HS-5 (cell line): ENCODE measurements at regions not wholly inside any gene's neighbourhood (a gene's known extent, or its start where the extent isn't known, plus 50 kb on each side); places are given as distances from the start of the nearest gene placed in this dataset.
A peak's percentile ranks its signal among the peaks of the same experiment; 100 is the strongest.
"Not testable (repeated sequence)": the region's sequence is repeated elsewhere in the genome, so short reads cannot be mapped to it uniquely, and the experiment has no call there.

Experiments
- DNase-seq: peaks from one replicate; pipeline ENCODE4 v3.0.0-alpha.2; 2012; ENCODE audit warnings: low read depth

DNA sequence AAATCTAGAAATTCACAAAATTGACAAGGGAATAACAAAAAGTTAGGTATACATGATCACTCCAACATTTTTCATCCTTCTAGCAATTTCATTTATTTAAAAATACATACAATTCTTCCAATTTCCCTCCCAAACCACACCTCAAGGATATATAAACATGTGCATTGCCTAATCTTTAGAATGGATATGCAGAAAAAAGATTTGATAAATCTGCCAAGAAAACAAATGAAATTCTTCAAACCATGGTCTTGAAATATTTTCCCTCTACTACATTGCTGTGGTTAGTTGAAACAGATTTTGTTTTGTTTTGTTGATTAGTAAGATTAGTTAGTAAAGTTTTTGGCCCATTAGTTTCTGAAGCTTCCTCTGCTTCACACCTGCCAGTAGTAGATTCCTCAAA lies 703.3 kb upstream of the CCDC179 start:
- no peak for DNase-seq

DNA sequence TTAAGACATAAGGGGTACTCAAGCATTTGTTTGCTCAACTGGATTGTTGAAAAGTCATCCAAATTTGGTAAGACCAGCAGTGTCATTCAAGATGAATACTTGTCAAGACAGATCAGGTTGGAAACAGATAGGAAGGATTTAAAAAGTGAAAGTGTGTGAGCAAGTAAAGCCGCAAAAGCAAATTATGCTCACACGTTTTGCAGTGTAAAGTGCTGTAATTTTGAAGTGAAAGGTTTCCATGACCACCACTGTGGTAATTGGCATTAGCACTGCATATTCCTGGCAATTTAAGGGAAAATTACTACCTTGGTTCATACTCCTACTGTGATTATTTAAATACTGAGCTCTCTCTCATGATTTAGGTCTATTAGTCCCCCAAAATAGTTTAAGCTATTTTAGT lies 704.1 kb upstream of the CCDC179 start:
- no peak for DNase-seq

- no peak for DNase-seq
Observed at GRCh38 chr11:23569134-23569533, 708.9 kb upstream of the CCDC179 start.

GRCh38 chr11:23569547-23569946 lies 709.3 kb upstream of the CCDC179 start:
- no peak for DNase-seq

- DNase-seq, result peak; percentile 49
Observed at GRCh38 chr11:23570828-23571227, 710.6 kb upstream of the CCDC179 start.

DNA sequence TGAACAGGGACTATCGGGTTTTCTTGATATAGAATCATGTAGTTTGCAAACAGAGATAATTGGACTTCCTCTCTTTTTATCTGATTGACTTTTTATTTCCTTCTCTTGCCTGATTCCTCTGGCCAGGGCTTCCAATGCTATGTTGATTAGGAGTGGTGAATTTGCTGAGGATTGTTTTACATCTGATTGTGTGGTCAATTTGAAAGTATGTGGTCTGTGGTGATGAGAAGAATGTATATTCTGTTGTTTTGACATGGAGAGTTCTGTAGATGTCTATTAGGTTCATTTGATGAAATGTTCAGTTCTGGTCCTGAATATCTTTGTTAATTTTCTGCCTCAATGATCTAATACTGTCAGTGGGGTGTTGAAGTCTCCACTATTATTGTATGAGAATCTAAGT lies 713.2 kb upstream of the CCDC179 start:
- DNase-seq, result no peak

DNA sequence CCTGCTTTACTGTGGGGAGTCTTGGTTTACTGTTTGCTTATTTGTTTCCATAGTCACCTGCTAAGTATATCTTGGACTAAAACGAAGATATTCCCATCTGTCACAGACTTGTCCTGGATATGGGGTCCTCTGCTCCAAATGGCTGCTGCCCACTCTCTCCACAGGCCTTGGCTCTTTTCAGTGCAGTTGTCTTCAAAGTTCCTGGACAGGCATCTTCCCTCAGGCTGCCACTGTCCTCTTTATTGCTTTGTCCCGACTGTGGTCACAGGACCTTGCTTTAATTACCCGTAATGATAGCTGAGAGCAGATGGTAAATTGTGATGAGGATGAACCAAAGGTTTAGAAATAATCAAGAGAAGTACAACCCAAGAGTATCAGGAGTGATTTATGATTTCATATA lies 713.9 kb upstream of the CCDC179 start:
- no peak for DNase-seq

DNA sequence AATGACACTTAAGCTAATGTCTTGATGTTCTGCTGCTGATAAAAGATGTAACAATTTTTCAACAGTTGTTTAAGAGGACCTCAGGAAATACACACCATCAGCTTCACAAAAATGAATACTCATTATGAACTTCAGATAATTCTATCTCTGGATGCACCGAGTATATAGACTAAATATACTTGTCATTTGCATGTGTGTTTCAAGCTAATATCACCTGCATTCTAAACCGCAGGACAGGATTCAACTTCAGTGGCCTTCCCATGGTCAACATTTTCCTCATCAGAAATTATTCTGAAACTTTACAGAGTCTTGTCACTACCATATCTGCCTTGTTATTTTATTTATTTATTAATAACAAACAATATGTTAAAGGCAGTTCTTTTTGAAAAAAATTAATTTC lies 717.0 kb upstream of the CCDC179 start:
- DNase-seq, result no peak

DNA sequence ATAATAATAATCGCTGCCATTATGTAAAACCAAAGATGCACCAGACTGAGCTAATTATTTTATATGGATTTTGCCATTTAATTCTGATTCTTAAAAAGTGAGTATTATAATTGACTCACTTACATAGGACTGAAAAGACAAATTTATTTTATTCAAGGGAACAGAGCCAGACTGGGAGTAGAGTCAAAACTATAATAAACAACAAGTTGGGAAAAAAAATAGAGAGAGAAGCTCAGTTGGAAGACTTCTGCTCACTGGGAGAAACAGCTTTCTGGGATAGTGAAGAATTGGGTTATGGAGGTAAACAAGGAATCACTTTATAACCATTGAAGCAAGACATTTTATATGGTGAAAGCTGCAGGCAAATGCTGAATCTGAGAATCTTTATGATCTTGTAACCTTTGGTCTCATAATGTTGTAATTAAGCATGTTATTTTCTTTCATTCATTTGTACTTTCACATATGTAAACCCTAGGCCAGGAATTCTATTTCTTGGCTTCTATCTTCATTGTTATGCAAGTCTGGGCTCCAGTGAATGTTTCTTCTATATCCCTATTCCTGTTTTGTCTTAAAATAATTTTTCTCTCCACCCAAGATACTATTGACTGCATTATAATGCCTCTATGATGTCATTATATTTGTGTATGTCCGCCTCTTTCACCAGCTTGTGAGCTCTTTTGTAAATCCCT lies 725.3 kb upstream of the CCDC179 start:
- DNase-seq, result no peak

- DNase-seq, result no peak
Observed at GRCh38 chr11:23586173-23586572, 725.9 kb upstream of the CCDC179 start.

DNA sequence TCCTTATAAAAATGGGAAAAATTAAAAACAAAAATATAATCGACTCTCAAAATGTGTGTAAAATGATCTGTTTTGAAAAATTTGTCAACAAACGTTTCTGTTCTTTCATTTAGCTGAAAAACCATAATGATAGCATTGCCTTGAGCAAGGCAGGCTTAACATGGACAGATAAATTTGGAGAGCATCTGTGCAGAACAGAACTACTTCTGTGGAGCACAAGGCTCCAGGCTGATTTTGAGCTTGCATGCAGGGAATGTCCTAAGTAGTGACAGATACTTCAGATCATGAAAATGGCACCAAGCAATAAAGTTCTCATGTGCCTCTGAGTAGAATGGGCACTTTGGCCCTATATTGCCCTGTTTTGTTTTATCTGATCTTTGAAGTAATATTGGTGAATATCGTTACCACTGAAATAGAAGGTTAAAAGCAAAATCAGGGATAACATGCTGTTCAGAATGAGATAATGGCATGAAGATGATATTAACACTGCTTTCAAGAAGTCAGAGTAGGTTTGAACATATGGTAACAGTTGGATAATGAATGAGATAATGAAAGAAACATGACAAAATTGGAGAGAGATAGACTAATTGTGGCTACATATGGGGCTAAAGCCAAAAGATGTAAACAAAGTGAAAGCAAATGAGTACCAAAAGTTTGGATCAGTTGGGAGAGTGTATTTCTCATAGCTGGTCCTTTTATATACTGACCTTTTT lies 730.5 kb upstream of the CCDC179 start:
- DNase-seq, result no peak

DNA sequence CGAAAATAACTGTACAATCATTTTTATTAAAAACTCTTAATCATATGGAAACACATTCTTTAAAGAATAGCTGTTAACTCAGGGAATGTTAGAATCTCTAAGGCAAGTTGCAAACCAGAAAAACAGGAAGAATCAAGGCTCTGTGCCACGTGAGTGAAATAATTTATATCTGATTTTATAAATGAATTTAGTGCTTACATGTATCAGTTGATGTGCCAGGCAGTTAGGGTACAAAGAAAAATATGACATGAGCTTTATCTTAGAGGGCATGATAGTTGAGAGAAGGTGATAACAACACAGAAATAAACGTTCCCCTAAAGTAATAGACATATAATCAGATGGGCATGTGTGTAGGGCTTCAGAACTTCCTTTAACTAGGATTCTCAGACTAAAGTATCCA lies 734.5 kb upstream of the CCDC179 start:
- no peak for DNase-seq

GRCh38 chr11:23604966-23605365 lies 744.7 kb upstream of the CCDC179 start:
- no peak for DNase-seq

DNA sequence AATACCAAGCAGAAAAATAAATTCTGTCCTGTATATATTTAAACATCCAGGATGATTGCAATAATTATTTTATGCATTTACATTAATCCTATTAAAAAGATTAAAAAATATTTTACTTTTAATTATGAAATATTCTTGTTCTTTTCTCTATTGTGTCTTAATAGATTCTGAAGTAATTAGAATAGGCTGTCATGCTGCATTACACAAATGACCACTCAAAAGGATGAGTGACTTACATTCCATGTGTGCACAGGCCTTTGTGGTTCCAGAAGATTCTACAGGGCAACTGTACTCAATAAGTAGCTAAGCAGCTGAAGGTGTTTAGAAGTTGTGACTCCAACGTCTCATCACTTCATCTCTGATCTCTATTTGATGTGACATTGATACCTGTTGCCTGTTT lies 745.9 kb upstream of the CCDC179 start:
- no peak for DNase-seq

DNA sequence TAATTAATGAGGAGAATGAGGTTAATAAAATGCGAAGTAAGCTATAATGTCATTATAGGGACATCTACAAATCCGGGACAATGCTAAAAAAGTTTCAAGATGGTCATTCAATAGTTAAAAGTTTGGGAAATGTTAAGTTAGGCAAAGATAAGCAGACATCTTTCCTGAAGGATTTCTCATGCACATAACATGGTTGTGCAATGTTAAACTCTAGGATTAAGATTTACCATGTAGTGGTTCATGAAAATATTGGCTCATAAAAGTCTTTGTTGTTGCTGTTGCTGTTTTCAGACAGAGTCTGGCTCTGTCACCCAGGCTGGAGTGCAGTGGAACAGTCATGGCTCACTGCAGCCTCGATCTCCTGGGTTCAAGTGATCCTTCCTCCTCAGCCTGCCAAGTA lies 751.5 kb upstream of the CCDC179 start:
- no peak for DNase-seq

DNA sequence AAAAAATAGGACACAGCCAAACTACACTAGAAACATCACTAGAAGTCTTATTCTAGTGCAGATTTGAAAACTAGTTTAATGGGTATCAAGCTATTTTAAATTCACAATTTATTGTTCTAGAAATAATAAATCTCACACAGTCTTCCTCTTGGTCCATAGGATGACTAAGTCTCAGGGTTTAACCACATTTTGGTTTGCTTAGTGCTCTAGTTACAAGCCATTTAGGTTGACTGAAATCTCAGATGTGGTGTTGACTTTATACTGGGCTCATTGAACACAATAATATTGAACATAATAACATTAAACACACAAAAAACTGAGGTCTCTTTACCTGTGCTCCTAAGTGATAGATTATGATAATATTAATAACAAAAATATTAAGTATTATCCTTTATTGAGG lies 760.3 kb upstream of the CCDC179 start:
- DNase-seq, result no peak

DNA sequence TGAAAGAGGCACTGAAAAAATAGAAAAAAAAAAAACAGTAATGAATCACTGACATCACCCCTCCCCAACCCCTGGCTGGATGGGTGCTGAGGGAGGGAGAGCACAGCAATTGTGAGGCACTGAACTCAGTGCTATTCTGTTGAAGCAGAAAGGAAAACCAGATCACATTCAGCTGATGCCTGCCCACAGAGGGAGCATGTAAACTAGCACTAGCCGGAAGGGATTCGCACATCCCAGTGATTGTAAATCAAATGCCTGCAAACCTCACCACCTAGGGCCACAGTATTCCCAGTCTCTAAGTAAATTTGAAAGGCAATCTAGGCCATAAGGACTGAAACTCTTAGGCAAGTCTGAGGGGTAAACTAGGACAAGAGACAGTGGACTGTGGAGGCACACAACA lies 772.0 kb upstream of the CCDC179 start:
- no peak for DNase-seq

DNA sequence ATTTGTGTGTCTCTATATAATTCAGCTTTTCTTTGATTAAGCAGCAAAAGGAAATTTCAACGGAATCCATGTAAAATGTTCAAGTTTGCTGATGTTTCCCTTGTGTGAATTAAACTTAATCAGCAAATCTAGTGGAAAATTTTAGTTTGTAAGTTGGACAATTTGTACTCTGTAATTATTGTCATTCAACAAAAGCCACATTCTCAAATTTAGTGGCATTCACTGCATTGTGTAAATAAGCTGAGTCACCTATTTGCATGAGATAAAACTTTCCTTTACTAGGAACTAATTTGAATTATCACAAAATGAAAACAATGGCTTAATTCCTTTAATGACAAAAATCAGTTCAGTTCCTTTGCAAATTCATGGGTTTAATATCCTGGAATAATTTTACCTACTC lies 784.2 kb upstream of the CCDC179 start:
- DNase-seq, result no peak

DNA sequence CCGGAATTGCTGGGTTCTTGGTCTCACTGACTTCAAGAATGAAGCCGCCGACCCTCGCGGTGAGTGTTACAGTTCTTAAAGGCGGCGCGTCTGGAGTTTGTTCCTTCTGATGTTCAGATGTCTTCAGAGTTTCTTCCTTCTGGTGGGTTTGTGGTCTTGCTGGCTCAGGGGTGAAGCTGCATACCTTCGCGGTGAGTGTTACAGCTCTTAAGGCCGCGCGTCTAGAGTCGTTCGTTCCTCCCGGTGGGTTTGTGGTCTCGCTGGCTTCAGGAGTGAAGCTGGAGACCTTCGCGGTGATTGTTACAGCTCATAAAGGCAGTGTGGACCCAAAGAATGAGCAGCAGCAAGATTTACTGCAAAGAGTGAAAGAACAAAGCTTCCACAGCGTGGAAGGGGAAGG lies 792.1 kb upstream of the CCDC179 start:
- DNase-seq, result not testable (repeated sequence)

- no peak for DNase-seq
Observed at GRCh38 chr11:23653071-23653675, 792.9 kb upstream of the CCDC179 start.

DNA sequence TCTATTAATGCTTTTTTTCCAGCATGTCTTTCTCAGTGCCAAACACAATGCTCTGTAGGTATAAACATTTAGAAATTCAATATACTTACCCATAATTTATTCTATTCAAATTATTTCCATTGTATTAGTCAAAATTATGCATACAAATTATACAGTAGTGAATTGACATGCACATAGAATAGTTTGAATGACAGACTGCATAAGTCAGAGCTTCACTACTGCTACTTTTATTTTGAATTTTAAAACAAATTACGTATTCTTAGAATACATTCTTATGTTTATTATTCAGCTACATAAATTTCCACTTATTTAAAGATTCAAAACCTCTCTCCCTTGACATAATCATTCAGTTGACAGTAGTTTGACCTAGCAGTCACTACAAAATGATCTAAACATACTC lies 808.0 kb upstream of the CCDC179 start:
- no peak for DNase-seq

- DNase-seq, result no peak
Observed at GRCh38 chr11:23673366-23673765, 813.1 kb upstream of the CCDC179 start.

GRCh38 chr11:23674866-23675265 lies 814.6 kb upstream of the CCDC179 start:
- DNase-seq, result no peak

DNA sequence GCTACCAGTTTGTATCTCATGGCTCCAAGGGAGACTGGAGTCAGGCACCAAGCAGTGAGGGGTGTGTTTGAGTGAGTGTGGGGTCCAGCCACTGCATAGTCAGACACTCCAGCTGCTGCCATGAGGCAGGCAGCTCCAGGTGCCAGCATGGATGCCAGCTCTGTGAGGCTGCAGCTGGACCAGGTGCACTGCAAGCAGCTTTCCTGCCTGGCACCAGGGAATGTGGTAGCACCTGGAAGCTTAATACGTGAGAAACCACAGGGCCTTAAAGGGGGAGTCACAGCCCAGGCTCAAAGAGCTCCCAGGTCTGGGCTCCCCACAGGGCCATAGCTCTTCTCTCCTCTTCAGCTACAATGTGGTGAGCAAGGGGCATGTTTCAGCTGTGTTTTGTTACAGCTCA lies 817.8 kb upstream of the LUZP2 start:
- DNase-seq, result no peak
